HL-60 (cell line): ENCODE measurements at regions not wholly inside any gene's neighbourhood (a gene's known extent, or its start where the extent isn't known, plus 50 kb on each side); places are given as distances from the start of the nearest gene placed in this dataset.

Source experiments
- POLR2AphosphoS5 ChIP-seq: IDR thresholded peaks from 2 replicates; pipeline ENCODE4 v1.6.1; 2012; ENCODE audit warnings: low read depth
- SPI1 ChIP-seq: IDR thresholded peaks from 2 replicates; pipeline ENCODE4 v1.6.1; 2012; ENCODE audit warnings: low read depth, mild to moderate bottlenecking, borderline replicate concordance
- TF ChIP-seq, protein P1 (sequence below): IDR thresholded peaks from one replicate; pipeline ENCODE4 v1.5.1; 2011; ENCODE audit warnings: low read length, control low read depth, inconsistent platforms; ENCODE audit not compliant: insufficient read depth
- TF ChIP-seq, protein P2 (sequence below): IDR thresholded peaks from 2 replicates; pipeline ENCODE4 v1.6.1; 2012; ENCODE audit warnings: low read depth; ENCODE audit not compliant: insufficient replicate concordance

DNA sequence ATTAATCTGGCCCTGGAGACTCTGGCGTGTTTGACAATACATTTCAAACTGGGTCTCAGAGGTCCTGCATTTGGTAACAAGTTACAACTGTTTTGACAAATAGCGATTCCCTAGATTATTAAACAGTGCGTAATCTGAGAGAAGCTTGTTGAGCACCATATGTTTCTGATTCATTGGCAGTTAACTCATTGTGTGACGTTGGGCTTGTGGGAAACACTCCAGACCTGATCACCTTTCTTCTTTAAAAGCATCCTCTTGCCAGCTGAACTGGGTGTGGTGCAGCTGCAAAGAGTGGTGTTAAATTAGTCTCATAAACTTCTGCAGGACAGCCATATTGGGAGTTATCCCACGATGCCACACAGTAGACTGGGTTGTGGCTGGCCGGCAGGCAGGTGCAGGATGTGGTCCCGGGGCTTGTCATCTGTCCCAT, 82.7 kb downstream of the CDC7 start:
- TF ChIP-seq, protein P1, sequence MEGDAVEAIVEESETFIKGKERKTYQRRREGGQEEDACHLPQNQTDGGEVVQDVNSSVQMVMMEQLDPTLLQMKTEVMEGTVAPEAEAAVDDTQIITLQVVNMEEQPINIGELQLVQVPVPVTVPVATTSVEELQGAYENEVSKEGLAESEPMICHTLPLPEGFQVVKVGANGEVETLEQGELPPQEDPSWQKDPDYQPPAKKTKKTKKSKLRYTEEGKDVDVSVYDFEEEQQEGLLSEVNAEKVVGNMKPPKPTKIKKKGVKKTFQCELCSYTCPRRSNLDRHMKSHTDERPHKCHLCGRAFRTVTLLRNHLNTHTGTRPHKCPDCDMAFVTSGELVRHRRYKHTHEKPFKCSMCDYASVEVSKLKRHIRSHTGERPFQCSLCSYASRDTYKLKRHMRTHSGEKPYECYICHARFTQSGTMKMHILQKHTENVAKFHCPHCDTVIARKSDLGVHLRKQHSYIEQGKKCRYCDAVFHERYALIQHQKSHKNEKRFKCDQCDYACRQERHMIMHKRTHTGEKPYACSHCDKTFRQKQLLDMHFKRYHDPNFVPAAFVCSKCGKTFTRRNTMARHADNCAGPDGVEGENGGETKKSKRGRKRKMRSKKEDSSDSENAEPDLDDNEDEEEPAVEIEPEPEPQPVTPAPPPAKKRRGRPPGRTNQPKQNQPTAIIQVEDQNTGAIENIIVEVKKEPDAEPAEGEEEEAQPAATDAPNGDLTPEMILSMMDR: no peak
- TF ChIP-seq POLR2AphosphoS5: no peak
- TF ChIP-seq SPI1: no peak
- TF ChIP-seq, protein P2, sequence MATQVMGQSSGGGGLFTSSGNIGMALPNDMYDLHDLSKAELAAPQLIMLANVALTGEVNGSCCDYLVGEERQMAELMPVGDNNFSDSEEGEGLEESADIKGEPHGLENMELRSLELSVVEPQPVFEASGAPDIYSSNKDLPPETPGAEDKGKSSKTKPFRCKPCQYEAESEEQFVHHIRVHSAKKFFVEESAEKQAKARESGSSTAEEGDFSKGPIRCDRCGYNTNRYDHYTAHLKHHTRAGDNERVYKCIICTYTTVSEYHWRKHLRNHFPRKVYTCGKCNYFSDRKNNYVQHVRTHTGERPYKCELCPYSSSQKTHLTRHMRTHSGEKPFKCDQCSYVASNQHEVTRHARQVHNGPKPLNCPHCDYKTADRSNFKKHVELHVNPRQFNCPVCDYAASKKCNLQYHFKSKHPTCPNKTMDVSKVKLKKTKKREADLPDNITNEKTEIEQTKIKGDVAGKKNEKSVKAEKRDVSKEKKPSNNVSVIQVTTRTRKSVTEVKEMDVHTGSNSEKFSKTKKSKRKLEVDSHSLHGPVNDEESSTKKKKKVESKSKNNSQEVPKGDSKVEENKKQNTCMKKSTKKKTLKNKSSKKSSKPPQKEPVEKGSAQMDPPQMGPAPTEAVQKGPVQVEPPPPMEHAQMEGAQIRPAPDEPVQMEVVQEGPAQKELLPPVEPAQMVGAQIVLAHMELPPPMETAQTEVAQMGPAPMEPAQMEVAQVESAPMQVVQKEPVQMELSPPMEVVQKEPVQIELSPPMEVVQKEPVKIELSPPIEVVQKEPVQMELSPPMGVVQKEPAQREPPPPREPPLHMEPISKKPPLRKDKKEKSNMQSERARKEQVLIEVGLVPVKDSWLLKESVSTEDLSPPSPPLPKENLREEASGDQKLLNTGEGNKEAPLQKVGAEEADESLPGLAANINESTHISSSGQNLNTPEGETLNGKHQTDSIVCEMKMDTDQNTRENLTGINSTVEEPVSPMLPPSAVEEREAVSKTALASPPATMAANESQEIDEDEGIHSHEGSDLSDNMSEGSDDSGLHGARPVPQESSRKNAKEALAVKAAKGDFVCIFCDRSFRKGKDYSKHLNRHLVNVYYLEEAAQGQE: no peak
